HG02588 (cell line): ENCODE measurements at regions not wholly inside any gene's neighbourhood (a gene's known extent, or its start where the extent isn't known, plus 50 kb on each side); places are given as distances from the start of the nearest gene placed in this dataset.

ENCODE experiments used
- ATAC-seq: cut with Tn5 transposase; IDR thresholded peaks from one replicate; pipeline ENCODE4 v1.9.1; 2021; ENCODE audit warnings: mild to moderate bottlenecking, moderate library complexity; ENCODE audit not compliant: unreplicated experiment

DNA sequence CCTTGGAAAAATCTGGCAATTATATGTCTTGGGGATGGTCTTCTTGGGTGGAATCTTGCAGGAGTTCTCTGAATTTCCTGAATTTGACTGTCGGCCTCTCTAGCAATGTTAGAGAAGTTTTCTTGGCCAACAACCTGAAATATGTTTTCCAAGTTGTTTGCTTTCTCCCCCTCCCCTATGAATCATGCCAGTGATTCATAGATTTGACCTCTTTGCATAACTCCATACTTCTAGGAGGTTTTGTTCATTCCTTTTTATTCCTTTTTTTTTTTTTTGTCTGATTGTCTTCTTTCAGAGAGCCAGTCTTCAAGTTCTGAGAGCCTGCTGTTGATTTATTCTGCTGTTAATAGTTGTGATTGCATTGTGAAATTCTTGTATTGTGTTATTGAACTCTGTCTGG, 56.7 kb upstream of the SLC44A1 start:
- no peak for ATAC-seq

DNA sequence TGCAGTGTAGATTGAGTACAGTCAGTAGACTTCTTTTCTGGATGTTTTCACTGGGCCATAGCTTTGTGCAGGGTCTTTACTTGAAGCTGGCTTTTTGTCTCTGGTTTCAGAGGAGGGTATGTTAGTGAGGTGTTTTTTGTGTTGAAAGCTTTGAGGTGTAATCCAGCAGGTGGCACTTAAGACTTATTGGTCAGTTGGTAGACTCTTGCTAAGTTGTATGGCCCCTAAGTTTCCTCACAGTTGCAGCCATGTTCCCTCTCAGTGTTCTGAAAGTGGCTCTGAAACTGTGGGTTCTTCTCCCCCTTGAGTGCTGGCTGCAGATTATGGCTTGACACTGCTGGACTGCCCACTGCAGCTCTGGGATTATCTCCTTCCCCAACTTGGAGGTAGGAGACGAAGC, 55.7 kb upstream of the SLC44A1 start:
- ATAC-seq, result no peak

DNA sequence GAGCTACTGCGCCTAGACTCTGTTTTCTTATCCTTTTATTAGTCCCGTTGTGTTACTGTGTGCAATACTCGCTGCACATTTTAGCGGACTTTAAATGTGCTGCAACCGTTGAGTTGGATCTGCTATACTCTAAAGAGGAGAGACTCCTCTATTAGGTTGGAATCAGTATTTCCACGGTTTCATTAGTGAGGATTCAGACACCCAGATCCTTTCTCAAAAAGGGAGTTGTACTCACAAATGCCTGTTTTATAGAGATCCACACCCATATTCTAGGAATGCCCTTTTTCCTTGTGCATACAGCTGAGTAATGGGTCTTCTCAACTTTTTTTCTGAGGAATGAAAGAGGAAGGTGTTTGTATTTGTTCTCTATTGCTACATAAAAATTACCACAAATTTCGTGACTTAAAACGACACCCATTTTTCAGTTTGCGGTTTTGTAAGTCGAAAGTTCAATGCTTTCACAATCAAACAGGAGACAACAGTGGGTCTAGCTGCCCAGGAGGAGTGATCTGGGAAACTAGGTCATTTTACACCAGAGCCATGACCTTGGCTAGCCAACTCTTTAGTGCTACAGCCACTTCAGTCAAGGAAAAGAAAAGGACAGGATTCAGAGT, 52.8 kb upstream of the SLC44A1 start:
- ATAC-seq, result no peak

DNA sequence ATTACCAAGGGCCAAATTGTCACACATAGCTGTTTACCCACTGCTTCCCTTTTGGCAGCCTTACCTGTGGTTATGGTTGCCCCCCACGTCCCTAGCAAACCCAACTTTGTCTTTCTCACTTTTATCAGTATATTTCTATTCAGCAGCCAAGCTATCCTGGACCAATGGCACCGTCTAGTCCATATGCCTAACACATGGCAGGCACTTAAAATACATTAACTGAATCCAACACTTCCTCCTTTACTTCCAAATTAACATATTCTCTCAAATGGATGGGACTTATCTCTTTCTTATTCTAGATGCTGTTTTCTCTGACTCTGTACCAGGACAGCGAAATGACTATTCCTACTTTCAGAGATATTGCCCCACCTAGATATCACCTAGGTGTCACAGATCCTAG, 50.9 kb upstream of the SLC44A1 start:
- ATAC-seq, result no peak

DNA sequence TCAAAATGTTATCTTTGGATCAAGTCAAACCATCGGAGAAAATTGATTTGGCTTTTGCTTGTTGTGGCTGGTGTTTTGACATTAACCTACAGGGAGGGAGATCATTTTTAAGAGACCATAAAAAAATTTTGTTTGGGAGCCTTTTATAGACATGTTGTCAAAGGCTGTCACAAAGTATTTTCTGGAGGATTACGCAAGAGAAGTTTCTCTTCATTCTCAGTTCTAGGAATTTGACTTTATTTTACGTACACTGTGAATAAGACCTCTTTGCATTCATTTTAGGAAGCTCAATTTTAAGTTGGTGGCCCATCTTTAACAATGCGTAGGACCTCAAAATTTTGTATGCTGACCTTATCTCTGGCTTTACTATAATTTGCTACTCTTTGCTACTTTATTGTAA, 50.2 kb upstream of the SLC44A1 start:
- no peak for ATAC-seq
